22Rv1 (cell line): ENCODE measurements at regions not wholly inside any gene's neighbourhood (a gene's known extent, or its start where the extent isn't known, plus 50 kb on each side); places are given as distances from the start of the nearest gene placed in this dataset.

ENCODE experiments used
- CTCF ChIP-seq: fragments of 450-650 bp; IDR thresholded peaks from 2 replicates; pipeline ENCODE4 v1.5.1; 2017; ENCODE audit warnings: mild to moderate bottlenecking
- ZFX ChIP-seq: fragments of 450-650 bp; IDR thresholded peaks from 2 replicates; pipeline ENCODE4 v1.6.1; 2017; ENCODE audit warnings: antibody characterized with exemption, borderline replicate concordance

- TF ChIP-seq CTCF, result no peak
- no peak for TF ChIP-seq ZFX
Observed at GRCh38 chr2:51103205-51103604, 71.3 kb upstream of the NRXN1 start.
